ENCODE measurements at regions not wholly inside any gene's neighbourhood (a gene's known extent, or its start where the extent isn't known, plus 50 kb on each side); places are given as distances from the start of the nearest gene placed in this dataset.

DNA sequence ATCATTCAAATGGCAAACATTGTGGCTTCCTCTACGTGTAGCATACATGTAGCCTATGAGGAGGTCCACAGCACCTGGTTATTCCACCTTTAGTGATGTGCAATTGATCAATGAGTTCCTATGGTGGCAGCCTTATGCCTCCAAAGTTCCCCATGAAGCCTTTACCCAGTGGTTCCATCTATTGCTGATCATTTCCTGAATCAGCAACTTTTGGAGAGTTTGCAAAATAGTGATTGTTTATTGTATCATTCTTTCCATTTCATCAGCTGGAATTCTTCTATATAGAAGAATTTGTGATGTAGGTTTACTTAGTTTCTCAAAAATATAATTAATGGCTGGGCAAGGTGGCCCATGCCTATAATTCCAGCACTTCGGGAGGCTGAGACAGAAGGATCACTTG, 380.2 kb upstream of the MKI67 start:
- H3K4me1 Mint-ChIP-seq: peaks cover 2% of the 10 kb centered on the region
- peaks cover 9% of the 10 kb centered on the region for H3K9me3 Mint-ChIP-seq
- TF ChIP-seq, protein P1, sequence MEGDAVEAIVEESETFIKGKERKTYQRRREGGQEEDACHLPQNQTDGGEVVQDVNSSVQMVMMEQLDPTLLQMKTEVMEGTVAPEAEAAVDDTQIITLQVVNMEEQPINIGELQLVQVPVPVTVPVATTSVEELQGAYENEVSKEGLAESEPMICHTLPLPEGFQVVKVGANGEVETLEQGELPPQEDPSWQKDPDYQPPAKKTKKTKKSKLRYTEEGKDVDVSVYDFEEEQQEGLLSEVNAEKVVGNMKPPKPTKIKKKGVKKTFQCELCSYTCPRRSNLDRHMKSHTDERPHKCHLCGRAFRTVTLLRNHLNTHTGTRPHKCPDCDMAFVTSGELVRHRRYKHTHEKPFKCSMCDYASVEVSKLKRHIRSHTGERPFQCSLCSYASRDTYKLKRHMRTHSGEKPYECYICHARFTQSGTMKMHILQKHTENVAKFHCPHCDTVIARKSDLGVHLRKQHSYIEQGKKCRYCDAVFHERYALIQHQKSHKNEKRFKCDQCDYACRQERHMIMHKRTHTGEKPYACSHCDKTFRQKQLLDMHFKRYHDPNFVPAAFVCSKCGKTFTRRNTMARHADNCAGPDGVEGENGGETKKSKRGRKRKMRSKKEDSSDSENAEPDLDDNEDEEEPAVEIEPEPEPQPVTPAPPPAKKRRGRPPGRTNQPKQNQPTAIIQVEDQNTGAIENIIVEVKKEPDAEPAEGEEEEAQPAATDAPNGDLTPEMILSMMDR (IDR thresholded peaks at IDR 0.05; ENCODE audit: unreplicated experiment in 3 of 3): no peak
- H3K27ac Mint-ChIP-seq: no peak overlapping the region
- H3K27me3 Mint-ChIP-seq (ENCODE audit: low read depth): peaks cover 5% of the 10 kb centered on the region
- H3K36me3 Mint-ChIP-seq (ENCODE audit: low read depth): no peaks in the 10 kb centered on the region
- no peak overlapping the region for H3K4me3 Mint-ChIP-seq

DNA sequence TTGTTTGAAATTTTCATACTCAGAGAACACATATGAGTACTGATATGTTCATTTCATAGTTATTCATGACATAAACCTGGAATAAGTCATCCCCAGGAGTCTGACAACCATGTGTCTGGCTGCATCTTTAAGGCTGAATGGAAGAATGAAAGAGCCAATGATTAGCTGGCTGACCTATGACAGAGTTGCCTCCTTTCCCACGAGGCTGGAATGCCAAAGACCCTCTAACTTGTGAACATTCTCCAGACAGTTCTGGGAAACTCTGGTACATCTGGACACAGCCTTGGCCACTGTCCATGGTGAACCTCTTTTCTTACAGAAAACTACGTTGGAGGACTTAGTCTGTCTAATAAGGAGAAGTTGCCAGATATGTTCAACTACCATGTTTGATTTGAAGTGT, 380.8 kb upstream of the MKI67 start:
- peaks cover 6% of the 10 kb centered on the region for H3K27me3 Mint-ChIP-seq (ENCODE audit: low read depth)
- no peak overlapping the region for H3K4me3 Mint-ChIP-seq
- H3K27ac Mint-ChIP-seq: no peak overlapping the region
- no peaks in the 10 kb centered on the region for H3K36me3 Mint-ChIP-seq (ENCODE audit: low read depth)
- H3K9me3 Mint-ChIP-seq: peaks cover 9% of the 10 kb centered on the region
- TF ChIP-seq, protein P1 (IDR thresholded peaks at IDR 0.05; ENCODE audit: unreplicated experiment in 3 of 3): no peak
- H3K4me1 Mint-ChIP-seq: peaks cover 4% of the 10 kb centered on the region

DNA sequence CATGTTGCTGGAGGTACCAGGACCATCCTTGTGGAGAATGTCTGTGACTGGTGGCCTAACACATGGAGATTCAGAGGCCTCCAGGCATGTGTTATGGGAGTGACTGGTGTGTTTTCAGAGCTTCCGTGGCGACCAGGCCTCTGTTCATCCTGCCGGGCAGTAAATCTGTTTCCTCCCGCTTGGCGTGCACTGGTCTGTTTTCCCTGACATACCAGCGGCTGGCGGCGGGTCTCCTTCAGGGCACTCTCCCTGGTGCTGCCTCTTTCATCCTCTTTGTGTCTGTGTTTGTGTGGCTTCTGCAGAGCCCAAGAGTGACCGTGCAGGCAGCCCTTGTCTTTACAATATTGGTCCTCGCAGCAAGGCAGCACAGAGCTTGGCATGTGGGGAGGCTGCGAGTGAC, 385.1 kb upstream of the MKI67 start:
- TF ChIP-seq, protein P1 (IDR thresholded peaks at IDR 0.05; ENCODE audit: unreplicated experiment in 3 of 3): no peak
- H3K36me3 Mint-ChIP-seq (ENCODE audit: low read depth): no peaks in the 10 kb centered on the region
- no peak overlapping the region for H3K4me3 Mint-ChIP-seq
- peaks cover 10% of the 10 kb centered on the region for H3K27me3 Mint-ChIP-seq (ENCODE audit: low read depth)
- H3K9me3 Mint-ChIP-seq: peaks cover 9% of the 10 kb centered on the region
- H3K4me1 Mint-ChIP-seq: peaks cover 4% of the 10 kb centered on the region
- H3K27ac Mint-ChIP-seq: no peak overlapping the region

DNA sequence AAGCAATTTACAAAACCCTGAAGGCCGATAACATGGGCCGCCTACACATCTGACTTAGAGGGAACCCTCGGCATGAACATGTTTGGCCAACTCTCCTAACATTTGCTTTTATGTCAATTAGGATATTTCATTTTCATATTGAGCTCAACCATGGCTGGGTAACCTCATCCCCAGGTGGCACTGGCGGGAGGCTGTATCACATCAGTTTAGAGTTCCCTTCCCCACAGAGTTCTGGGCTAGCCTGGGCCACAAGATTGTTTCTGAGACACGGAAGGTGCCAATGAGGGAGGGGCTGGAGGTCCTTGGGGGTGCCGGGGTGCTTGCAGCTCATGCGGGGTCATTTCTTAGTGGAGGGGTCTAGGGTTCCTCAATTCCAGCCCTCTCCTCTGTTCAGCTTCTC, 386.5 kb upstream of the MKI67 start:
- no peak overlapping the region for H3K4me3 Mint-ChIP-seq
- no peak overlapping the region for H3K27ac Mint-ChIP-seq
- no peaks in the 10 kb centered on the region for H3K36me3 Mint-ChIP-seq (ENCODE audit: low read depth)
- H3K4me1 Mint-ChIP-seq: peaks cover 4% of the 10 kb centered on the region
- TF ChIP-seq, protein P1 (IDR thresholded peaks at IDR 0.05; ENCODE audit: unreplicated experiment in 3 of 3): no peak
- peaks cover 6% of the 10 kb centered on the region for H3K9me3 Mint-ChIP-seq
- H3K27me3 Mint-ChIP-seq (ENCODE audit: low read depth): peaks cover 15% of the 10 kb centered on the region

GRCh38 chr10:128514536-128514935, 388.3 kb upstream of the MKI67 start:
- no peaks in the 10 kb centered on the region for H3K36me3 Mint-ChIP-seq (ENCODE audit: low read depth)
- no peak overlapping the region for H3K27ac Mint-ChIP-seq
- H3K27me3 Mint-ChIP-seq (ENCODE audit: low read depth): peaks cover 20% of the 10 kb centered on the region
- H3K4me1 Mint-ChIP-seq: peaks cover 4% of the 10 kb centered on the region
- no peaks in the 10 kb centered on the region for H3K9me3 Mint-ChIP-seq
- TF ChIP-seq, protein P1 (IDR thresholded peaks at IDR 0.05; ENCODE audit: unreplicated experiment in 3 of 3): no peak
- H3K4me3 Mint-ChIP-seq: no peak overlapping the region

DNA sequence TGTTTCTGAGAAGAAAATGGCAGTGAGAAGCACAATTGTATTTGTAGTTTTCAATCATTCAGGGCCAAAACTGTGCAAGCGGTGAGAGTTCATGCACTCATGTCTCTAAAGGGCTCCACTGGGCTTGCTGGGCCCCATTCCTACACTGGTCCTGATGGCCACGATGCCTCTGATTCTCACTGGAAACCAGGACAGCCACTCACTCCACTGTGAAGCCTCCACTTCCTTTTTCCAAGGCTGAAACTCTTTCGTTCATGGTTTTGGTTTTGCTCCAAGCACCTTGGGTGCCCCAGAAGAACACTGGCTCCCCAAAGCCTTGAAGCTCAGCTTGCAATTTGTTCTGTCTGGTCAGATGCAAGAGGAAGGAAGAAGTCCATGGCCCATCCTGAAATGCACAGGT, 390.0 kb upstream of the MKI67 start:
- Mint-ChIP-seq H3K27ac (no peak overlapping the region), H3K36me3 (ENCODE audit: low read depth) (no peaks in the 10 kb centered on the region), H3K4me3 (no peak overlapping the region), H3K27me3 (ENCODE audit: low read depth) (peaks cover 28% of the 10 kb centered on the region), H3K4me1 (peaks cover 4% of the 10 kb centered on the region), H3K9me3 (no peaks in the 10 kb centered on the region)
- TF ChIP-seq, protein P1 (IDR thresholded peaks at IDR 0.05; ENCODE audit: unreplicated experiment in 3 of 3): no peak
